NCI-H748 treated with DMSO at 0.1 percent for 48 hours (cell line): ENCODE measurements at regions not wholly inside any gene's neighbourhood (a gene's known extent, or its start where the extent isn't known, plus 50 kb on each side); places are given as distances from the start of the nearest gene placed in this dataset.

Source experiments
- DNase-seq: peaks from one replicate; lab custom pipeline; 2025; lab: John Stamatoyannopoulos, UW

GRCh38 chr4:175871774-175872405 is 59.8 kb upstream of the GPM6A start:
- DNase-seq = no peak

- DNase-seq = no peak
Measured at GRCh38 chr4:175873707-175874106, 61.6 kb upstream of the GPM6A start.

- DNase-seq = peak; percentile 71
Measured at GRCh38 chr4:175874306-175874705, 62.2 kb upstream of the GPM6A start.

- no peak for DNase-seq
Measured at GRCh38 chr4:175875993-175876771, 64.1 kb upstream of the GPM6A start.

GRCh38 chr4:175882891-175883290 is 70.8 kb upstream of the GPM6A start:
- no peak for DNase-seq

- no peak for DNase-seq
Measured at GRCh38 chr4:175884048-175884447, 72.0 kb upstream of the GPM6A start.

- no peak for DNase-seq
Measured at GRCh38 chr4:175891231-175891630, 79.2 kb upstream of the GPM6A start.

- DNase-seq = peak; percentile 54
Measured at GRCh38 chr4:175891851-175892250, 79.8 kb upstream of the GPM6A start.

- DNase-seq = no peak
Measured at GRCh38 chr4:175905925-175906324, 93.9 kb upstream of the GPM6A start.

GRCh38 chr4:175906384-175906783 is 94.3 kb upstream of the GPM6A start:
- DNase-seq = no peak

GRCh38 chr4:175910700-175911099 is 98.6 kb upstream of the GPM6A start:
- DNase-seq = no peak

GRCh38 chr4:175916626-175917351 is 104.7 kb upstream of the GPM6A start:
- no peak for DNase-seq

- no peak for DNase-seq
Measured at GRCh38 chr4:175927121-175927520, 115.1 kb upstream of the GPM6A start.

- no peak for DNase-seq
Measured at GRCh38 chr4:175929441-175929840, 117.4 kb upstream of the GPM6A start.

GRCh38 chr4:175929932-175930331 is 117.9 kb upstream of the GPM6A start:
- no peak for DNase-seq

- no peak for DNase-seq
Measured at GRCh38 chr4:175930471-175930870, 118.4 kb upstream of the GPM6A start.

GRCh38 chr4:175932116-175932515 is 120.1 kb upstream of the GPM6A start:
- DNase-seq = no peak

- DNase-seq = no peak
Measured at GRCh38 chr4:175934506-175934905, 122.4 kb upstream of the GPM6A start.

- peak; percentile 7 for DNase-seq
Measured at GRCh38 chr4:175935016-175935661, 123.1 kb upstream of the GPM6A start.

- DNase-seq = no peak
Measured at GRCh38 chr4:175944126-175944910, 121.3 kb upstream of the WDR17 start.

GRCh38 chr4:175946472-175947116 is 119.0 kb upstream of the WDR17 start:
- no peak for DNase-seq
